Motor neuron (in vitro differentiated cells): ENCODE measurements at regions not wholly inside any gene's neighbourhood (a gene's known extent, or its start where the extent isn't known, plus 50 kb on each side); places are given as distances from the start of the nearest gene placed in this dataset.

Source experiments
- ATAC-seq, 8 experiments: fragments of 200-7000 bp; cut with Tn5 transposase; replicated peaks in 6 of 8; 2 replicates each; pipeline ENCODE4 v1.8.0; 2021; ENCODE audit warnings: mild to moderate bottlenecking in 8 of 8, moderate library complexity in 8 of 8
- H3K27ac ChIP-seq, 2 donors: fragments of 250-450 bp; sonication (Bioruptor Pico); 2 replicates each; pipeline ENCODE4 v1.9.0; 2021; ENCODE audit warnings: antibody characterized with exemption in 2 of 2, mild to moderate bottlenecking in 2 of 2, moderate library complexity in 1 of 2
- H3K4me1 ChIP-seq, 2 donors: fragments of 250-450 bp; sonication (Bioruptor Pico); replicated peaks in 1 of 2; 2 replicates each; pipeline ENCODE4 v1.6.1; 2021; ENCODE audit warnings: antibody characterized with exemption in 2 of 2, mild to moderate bottlenecking in 2 of 2, moderate library complexity in 1 of 2
- H3K4me3 ChIP-seq, 5 donors: fragments of 250-450 bp; sonication (Bioruptor Pico); 2 replicates each; pipeline ENCODE4 v1.9.0; 2021; ENCODE audit warnings: antibody characterized with exemption in 5 of 5, mild to moderate bottlenecking in 5 of 5, moderate library complexity in 4 of 5
- WGBS, 10 experiments: fragments of 450-650 bp; shearing (Covaris generic); methylation state at CpG; one replicate each; pipeline ENCODE4 v1.0.0; 2022; 5-methylcytosine and 5-hydroxymethylcytosine counted together
- in situ Hi-C, 9 experiments: fragments of 400-800 bp; cut with MboI; loops; one replicate each; pipeline ENCODE4 v1.15.0; 2021; ENCODE audit warnings: low sequenced_read_pairs in 9 of 9, low pct_unique_long_range_greater_than_20kb in 2 of 9; ENCODE audit not compliant: unreplicated experiment in 9 of 9

- no peak for ATAC-seq
- Histone ChIP-seq H3K4me3 (no peak overlapping the region), H3K4me1 (no peaks in the 10 kb centered on the region), H3K27ac (no peak overlapping the region)
- 11 to 100% (median 82%) methylated on average over 1 to 3 of the region's 3 CpGs for WGBS, 10 experiments
- in situ Hi-C loops, result no loop called here
Measured at GRCh38 chr12:22828066-22828465, 203.1 kb downstream of the ETNK1 start.

GRCh38 chr12:22835431-22835830, 210.5 kb downstream of the ETNK1 start:
- 33 to 99% (median 90%) methylated on average over 2 to 6 of the region's 6 CpGs for WGBS, 10 experiments
- in situ Hi-C loops, result no loop called here
- no peak for ATAC-seq

DNA sequence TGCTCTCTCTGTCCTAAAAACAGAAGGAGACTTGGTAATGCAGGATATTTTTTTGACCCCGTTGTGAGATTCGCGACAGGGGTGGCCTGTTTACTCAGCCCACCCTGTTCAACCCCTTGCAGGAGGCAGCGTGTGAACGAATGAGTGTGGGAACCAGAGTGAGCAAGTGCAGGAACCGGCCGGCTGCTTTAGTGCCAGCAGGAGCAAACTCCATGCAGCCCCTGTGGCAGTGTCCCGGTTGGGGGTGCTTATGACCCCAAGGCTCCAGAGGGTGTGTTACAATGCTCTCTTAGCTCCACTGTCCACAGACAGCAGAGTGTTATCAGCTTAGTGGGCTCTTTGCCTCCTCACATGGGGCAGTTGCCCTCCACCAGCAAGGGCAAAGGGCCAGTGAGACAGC, 225.2 kb downstream of the ETNK1 start:
- no peaks in the 10 kb centered on the region for H3K4me1 ChIP-seq
- H3K27ac ChIP-seq, result no peak overlapping the region
- no peak overlapping the region for H3K4me3 ChIP-seq
- 94 to 95% methylated on average over 3 of the region's 8 CpGs; no CpG with 5 or more reads in 8 of the 10 experiments for WGBS, 10 experiments
- in situ Hi-C loops, result loop anchor here in 1 of 9 experiments (25.0 kb wide), 1 partner anchor 212 kb away; no protein-coding TSS in a partner anchor
- ATAC-seq, result no peak

More at GRCh38 chr12:22835431-22835830, 210.5 kb downstream of the ETNK1 start:
- Histone ChIP-seq H3K27ac (no peak overlapping the region), H3K4me3 (no peak overlapping the region), H3K4me1 (no peaks in the 10 kb centered on the region)

GRCh38 chr12:22851532-22851931, 226.6 kb downstream of the ETNK1 start:
- no peak for ATAC-seq
- in situ Hi-C loops, result loop anchor here in 1 of 9 experiments (25.0 kb wide), 1 partner anchor 211 kb away; no protein-coding TSS in a partner anchor
- no peak overlapping the region for H3K27ac ChIP-seq

DNA sequence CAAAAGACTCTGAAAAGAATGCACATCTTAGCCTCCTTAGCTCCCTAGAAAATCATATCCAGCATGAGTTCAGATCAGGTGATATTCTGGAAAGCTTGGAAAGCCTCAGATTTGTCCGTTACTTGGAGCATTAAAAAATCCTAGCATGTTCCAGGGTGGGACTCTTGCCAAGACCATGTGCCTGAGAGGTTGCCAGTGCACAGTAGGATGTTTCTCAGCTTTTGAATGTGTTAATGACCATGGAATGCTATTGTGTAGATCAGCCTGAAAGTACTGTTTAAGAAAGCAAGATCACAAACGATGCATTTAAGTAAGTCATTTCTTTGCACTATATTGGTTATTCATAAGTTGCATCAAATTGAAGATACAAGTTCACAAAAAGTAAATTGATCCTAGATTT, 230.5 kb downstream of the ETNK1 start:
- ATAC-seq, result no peak
- H3K27ac ChIP-seq, result no peak overlapping the region
- in situ Hi-C loops, result loop anchor here in 1 of 9 experiments (25.0 kb wide), 1 partner anchor 207 kb away; no protein-coding TSS in a partner anchor
- 0 to 100% (median 40%) methylated on average over 1 to 2 of the region's 2 CpGs; no CpG with 5 or more reads in 3 of the 10 experiments for WGBS, 10 experiments
- no peak overlapping the region for H3K4me3 ChIP-seq
- peaks cover 5 to 7% of the 10 kb centered on the region in 2 donors for H3K4me1 ChIP-seq

More at GRCh38 chr12:22851532-22851931, 226.6 kb downstream of the ETNK1 start:
- H3K4me3 ChIP-seq, result no peak overlapping the region
- H3K4me1 ChIP-seq, result peaks cover 0 to 4% of the 10 kb centered on the region in 2 donors

DNA sequence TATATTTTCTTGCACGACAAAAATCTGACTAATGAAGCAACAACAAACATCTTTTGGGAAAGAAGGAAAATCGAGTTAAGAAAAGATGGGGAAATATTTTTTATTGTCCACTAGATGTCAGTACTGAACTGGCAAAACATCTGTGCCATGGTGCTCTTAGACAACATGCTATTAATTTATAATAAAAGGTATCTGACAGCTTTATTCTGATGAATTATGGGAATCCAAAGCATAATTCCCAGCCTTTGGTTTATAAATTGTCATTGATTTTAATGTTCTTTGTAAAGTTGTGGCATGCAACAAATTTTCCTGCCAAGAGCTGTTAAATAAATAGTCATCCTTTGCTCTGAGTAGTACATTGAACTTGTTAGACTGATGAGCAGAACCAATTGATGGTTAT, 231.2 kb downstream of the ETNK1 start:
- H3K4me1 ChIP-seq, result peaks cover 5 to 14% of the 10 kb centered on the region in 2 donors
- 0 to 4% (median 0%) methylated on average over 1 to 2 of the region's 2 CpGs for WGBS, 10 experiments
- H3K27ac ChIP-seq, result no peak overlapping the region
- in situ Hi-C loops, result loop anchor here in 1 of 9 experiments (25.0 kb wide), 1 partner anchor 206 kb away; no protein-coding TSS in a partner anchor
- H3K4me3 ChIP-seq, result no peak overlapping the region
- ATAC-seq, result peak in 5 of 8 experiments; percentile 19 to 52 (median 34)

- Histone ChIP-seq H3K4me1 (peaks cover 5 to 14% of the 10 kb centered on the region in 2 donors), H3K4me3 (no peak overlapping the region), H3K27ac (no peak overlapping the region)
- peak in 1 of 8 experiments; percentile 49 for ATAC-seq
- WGBS, 10 experiments, result 0 to 100% (median 80%) methylated on average over 1 to 9 of the region's 9 CpGs; no CpG with 5 or more reads in 1 of the 10 experiments
- in situ Hi-C loops, result loop anchor here in 1 of 9 experiments (25.0 kb wide), 1 partner anchor 203 kb away; no protein-coding TSS in a partner anchor
Measured at GRCh38 chr12:22858849-22859570, 234.0 kb downstream of the ETNK1 start.

GRCh38 chr12:22860926-22861325, 236.0 kb downstream of the ETNK1 start:
- Histone ChIP-seq H3K4me3 (no peak overlapping the region), H3K4me1 (peaks cover 5 to 14% of the 10 kb centered on the region in 2 donors), H3K27ac (no peak overlapping the region)
- peak in 3 of 8 experiments; percentile 44 to 67 (median 51) for ATAC-seq
- 0 to 76% (median 5%) methylated on average over 1 to 3 of the region's 3 CpGs; no CpG with 5 or more reads in 5 of the 10 experiments for WGBS, 10 experiments
- in situ Hi-C loops, result loop anchor here in 1 of 9 experiments (25.0 kb wide), 1 partner anchor 201 kb away; no protein-coding TSS in a partner anchor

- in situ Hi-C loops, result loop anchor here in 1 of 9 experiments (25.0 kb wide), 1 partner anchor 196 kb away; no protein-coding TSS in a partner anchor
- 0 to 87% (median 68%) methylated on average over 1 to 6 of the region's 6 CpGs; no CpG with 5 or more reads in 6 of the 10 experiments for WGBS, 10 experiments
- Histone ChIP-seq H3K4me1 (peaks cover 0 to 4% of the 10 kb centered on the region in 2 donors), H3K27ac (no peak overlapping the region), H3K4me3 (no peak overlapping the region)
- ATAC-seq, result no peak
Measured at GRCh38 chr12:22865822-22866221, 240.9 kb downstream of the ETNK1 start.

- ATAC-seq, result no peak
- in situ Hi-C loops, result loop anchor here in 1 of 9 experiments (25.0 kb wide), 1 partner anchor 196 kb away; no protein-coding TSS in a partner anchor
- H3K4me3 ChIP-seq, result no peak overlapping the region
- no peaks in the 10 kb centered on the region for H3K4me1 ChIP-seq
- WGBS, 10 experiments, result 0 to 82% (median 53%) methylated on average over 1 of the region's 1 CpG; no CpG with 5 or more reads in 4 of the 10 experiments
- no peak overlapping the region for H3K27ac ChIP-seq
Measured at GRCh38 chr12:22866406-22866805, 241.4 kb downstream of the ETNK1 start.

GRCh38 chr12:22874151-22874550, 249.2 kb downstream of the ETNK1 start:
- ATAC-seq, result no peak
- no peak overlapping the region for H3K27ac ChIP-seq
- no peak overlapping the region for H3K4me3 ChIP-seq
- in situ Hi-C loops, result loop anchor here in 1 of 9 experiments (25.0 kb wide), 1 partner anchor 188 kb away; no protein-coding TSS in a partner anchor
- no peaks in the 10 kb centered on the region for H3K4me1 ChIP-seq
- WGBS, 10 experiments, result 45 to 100% (median 95%) methylated on average over 1 to 5 of the region's 8 CpGs; no CpG with 5 or more reads in 3 of the 10 experiments

GRCh38 chr12:22876262-22876661, 251.3 kb downstream of the ETNK1 start:
- in situ Hi-C loops, result no loop called here
- WGBS, 10 experiments, result 60 to 100% (median 95%) methylated on average over 2 to 4 of the region's 5 CpGs; no CpG with 5 or more reads in 6 of the 10 experiments
- H3K4me1 ChIP-seq, result no peaks in the 10 kb centered on the region
- no peak overlapping the region for H3K27ac ChIP-seq
- H3K4me3 ChIP-seq, result no peak overlapping the region
- no peak for ATAC-seq

DNA sequence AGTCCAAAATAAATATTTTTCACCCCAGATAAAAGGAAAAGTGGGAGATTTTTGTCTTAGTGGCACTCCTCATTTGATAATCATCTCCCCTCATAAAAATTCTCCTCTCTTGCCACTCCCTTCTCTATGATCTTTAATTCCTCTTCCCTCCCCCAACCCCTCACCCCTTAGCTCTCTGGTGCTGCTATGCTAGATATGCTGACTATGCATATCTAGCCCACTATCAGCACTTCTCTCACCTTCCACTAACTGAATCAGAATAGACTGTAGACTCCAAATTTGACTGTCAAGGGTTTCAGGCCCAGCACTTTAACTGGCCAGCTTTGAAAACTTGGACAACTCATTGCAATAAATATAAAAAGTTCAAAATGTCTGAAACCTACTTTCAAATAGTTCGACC, 254.2 kb downstream of the ETNK1 start:
- WGBS, 10 experiments, result 0 to 75% (median 33%) methylated on average over 1 of the region's 1 CpG; no CpG with 5 or more reads in 3 of the 10 experiments
- in situ Hi-C loops, result no loop called here
- Histone ChIP-seq H3K4me1 (no peaks in the 10 kb centered on the region), H3K27ac (no peak overlapping the region), H3K4me3 (no peak overlapping the region)
- ATAC-seq, result no peak
